Caco-2 (cell line): ENCODE measurements at regions not wholly inside any gene's neighbourhood (a gene's known extent, or its start where the extent isn't known, plus 50 kb on each side); places are given as distances from the start of the nearest gene placed in this dataset.

Source experiments
- BruUV-seq: library from RNA; stranded (reverse); fragments of 400-500 nt; replicated peaks from 2 replicates; lab custom pipeline; 2021; lab: Mats Ljungman, UMichigan
- CTCF ChIA-PET: fragments of 300-600 bp; sonication (Branson Sonifier 250); formaldehyde crosslinking; loops from one replicate; lab custom pipeline; 2022; ENCODE audit warnings: antibody characterized with exemption; lab: Charles Lee
- POLR2A ChIA-PET: fragments of 300-600 bp; sonication (Branson Sonifier 250); formaldehyde crosslinking; loops from one replicate; lab custom pipeline; 2022; ENCODE audit warnings: antibody characterized with exemption; lab: Charles Lee
- DNase-seq, 2 experiments: peaks; one replicate each; pipeline versions ENCODE4 v3.0.0 to v3.0.0-alpha.2; 2020 to 2022
- H3K27me3 ChIP-seq: replicated peaks from 2 replicates; pipeline ENCODE4 v1.6.0; 2011; ENCODE audit warnings: low read length; ENCODE audit not compliant: control insufficient read depth, insufficient read depth
- H3K36me3 ChIP-seq: 2 replicates; pipeline ENCODE4 v1.5.1; 2011; ENCODE audit warnings: low read length; ENCODE audit not compliant: control insufficient read depth, insufficient read depth
- H3K4me1 ChIP-seq: fragments of 250-450 bp; sonication (Bioruptor Pico); 2 replicates; pipeline ENCODE4 v1.5.1; 2020; ENCODE audit warnings: mild to moderate bottlenecking
- H3K4me3 ChIP-seq: 2 replicates; pipeline ENCODE4 v1.5.1; 2011; ENCODE audit warnings: low read depth, mild to moderate bottlenecking, control low read depth, low read length
- H3K9me3 ChIP-seq: fragments of 250-450 bp; sonication (Bioruptor Pico); 2 replicates; pipeline ENCODE4 v1.5.1; 2020; ENCODE audit warnings: mild to moderate bottlenecking, moderate library complexity
- H3K27ac Mint-ChIP-seq: one replicate; pipeline ENCODE4 v1.8.0; 2022; ENCODE audit warnings: mixed read lengths; ENCODE audit not compliant: unreplicated experiment
- H3K27me3 Mint-ChIP-seq: one replicate; pipeline ENCODE4 v1.8.0; 2022; ENCODE audit warnings: mixed read lengths; ENCODE audit not compliant: insufficient read depth, unreplicated experiment
- H3K36me3 Mint-ChIP-seq: one replicate; pipeline ENCODE4 v1.8.0; 2022; ENCODE audit warnings: mild to moderate bottlenecking, mixed read lengths; ENCODE audit not compliant: insufficient read depth, unreplicated experiment
- H3K4me1 Mint-ChIP-seq: one replicate; pipeline ENCODE4 v1.8.0; 2022; ENCODE audit warnings: low read depth, mixed read lengths; ENCODE audit not compliant: unreplicated experiment
- H3K4me3 Mint-ChIP-seq: one replicate; pipeline ENCODE4 v1.8.0; 2022; ENCODE audit warnings: mild to moderate bottlenecking, moderate library complexity, mixed read lengths; ENCODE audit not compliant: unreplicated experiment
- H3K9me3 Mint-ChIP-seq: one replicate; pipeline ENCODE4 v1.8.0; 2022; ENCODE audit warnings: mixed read lengths; ENCODE audit not compliant: unreplicated experiment
- intact Hi-C: fragments of 100-400 bp; cut with micrococcal nuclease; formaldehyde crosslinking; loops from one replicate; pipeline ENCODE4 v1.10.0; 2022; ENCODE audit not compliant: unreplicated experiment
- TF ChIP-seq, protein P1 (sequence below), 2 experiments: fragments of 200-600 bp in 1 of 2; IDR thresholded peaks; 1 replicate in 1 of 2; 2 replicates in 1 of 2; pipeline versions ENCODE4 v1.5.1 to v1.8.0; 2011 to 2022; ENCODE audit warnings: antibody characterized with exemption in 1 of 2, control low read depth in 1 of 2, inconsistent platforms in 1 of 2, low read depth in 1 of 2, low read length in 1 of 2, mild to moderate bottlenecking in 1 of 2, moderate library complexity in 1 of 2; ENCODE audit not compliant: insufficient read depth in 1 of 2, severe bottlenecking in 1 of 2, unreplicated experiment in 1 of 2

GRCh38 chr2:14910654-14911053, 278.1 kb downstream of the LRATD1 start:
- no peak overlapping the region for H3K4me3 Mint-ChIP-seq
- ChIA-PET POLR2A (no interaction called here), CTCF (no interaction called here)
- Histone ChIP-seq H3K36me3 (no peaks in the 10 kb centered on the region), H3K27me3 (no peaks in the 10 kb centered on the region), H3K4me3 (no peak overlapping the region), H3K4me1 (no peaks in the 10 kb centered on the region), H3K9me3 (no peaks in the 10 kb centered on the region)
- no peak overlapping the region for H3K27ac Mint-ChIP-seq
- TF ChIP-seq, protein P1, sequence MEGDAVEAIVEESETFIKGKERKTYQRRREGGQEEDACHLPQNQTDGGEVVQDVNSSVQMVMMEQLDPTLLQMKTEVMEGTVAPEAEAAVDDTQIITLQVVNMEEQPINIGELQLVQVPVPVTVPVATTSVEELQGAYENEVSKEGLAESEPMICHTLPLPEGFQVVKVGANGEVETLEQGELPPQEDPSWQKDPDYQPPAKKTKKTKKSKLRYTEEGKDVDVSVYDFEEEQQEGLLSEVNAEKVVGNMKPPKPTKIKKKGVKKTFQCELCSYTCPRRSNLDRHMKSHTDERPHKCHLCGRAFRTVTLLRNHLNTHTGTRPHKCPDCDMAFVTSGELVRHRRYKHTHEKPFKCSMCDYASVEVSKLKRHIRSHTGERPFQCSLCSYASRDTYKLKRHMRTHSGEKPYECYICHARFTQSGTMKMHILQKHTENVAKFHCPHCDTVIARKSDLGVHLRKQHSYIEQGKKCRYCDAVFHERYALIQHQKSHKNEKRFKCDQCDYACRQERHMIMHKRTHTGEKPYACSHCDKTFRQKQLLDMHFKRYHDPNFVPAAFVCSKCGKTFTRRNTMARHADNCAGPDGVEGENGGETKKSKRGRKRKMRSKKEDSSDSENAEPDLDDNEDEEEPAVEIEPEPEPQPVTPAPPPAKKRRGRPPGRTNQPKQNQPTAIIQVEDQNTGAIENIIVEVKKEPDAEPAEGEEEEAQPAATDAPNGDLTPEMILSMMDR (IDR thresholded peaks at IDR 0.05; ENCODE audit: insufficient read depth in 1 of 2, low read depth in 1 of 2, low read length in 1 of 2, severe bottlenecking in 1 of 2, unreplicated experiment in 1 of 2) = no peak
- H3K4me1 Mint-ChIP-seq = no peaks in the 10 kb centered on the region
- no peaks in the 10 kb centered on the region for H3K9me3 Mint-ChIP-seq
- no TSS peak for BruUV-seq
- peaks cover 3% of the 10 kb centered on the region for H3K27me3 Mint-ChIP-seq
- no peaks in the 10 kb centered on the region for H3K36me3 Mint-ChIP-seq
- no peak for DNase-seq
- intact Hi-C loops = no loop called here

DNA sequence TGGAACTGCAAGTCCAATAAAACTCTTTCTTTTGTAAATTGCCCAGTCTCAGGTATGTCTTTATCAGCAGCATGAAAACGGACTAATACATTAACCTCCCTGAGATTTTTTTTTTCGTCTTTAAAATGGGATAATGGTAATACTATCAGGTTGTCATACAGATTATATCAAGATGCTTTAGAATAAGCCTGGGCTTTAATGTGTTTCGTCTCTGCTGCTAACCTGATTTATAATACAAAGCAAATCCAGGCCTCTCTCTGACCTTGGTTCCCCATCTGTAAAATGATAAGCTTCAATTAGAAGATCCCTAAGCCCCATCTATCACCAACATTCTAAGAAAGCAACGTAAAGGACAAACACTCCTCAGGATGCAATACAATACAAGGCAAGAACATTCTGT, 283.5 kb downstream of the LRATD1 start:
- H3K27me3 ChIP-seq = no peaks in the 10 kb centered on the region
- no peaks in the 10 kb centered on the region for H3K36me3 ChIP-seq
- H3K9me3 ChIP-seq = no peaks in the 10 kb centered on the region
- ChIA-PET CTCF (no interaction called here), POLR2A (no interaction called here)
- H3K4me3 ChIP-seq = no peak overlapping the region
- Mint-ChIP-seq H3K9me3 (no peaks in the 10 kb centered on the region), H3K4me1 (no peaks in the 10 kb centered on the region), H3K27ac (no peak overlapping the region), H3K27me3 (peaks cover 3% of the 10 kb centered on the region), H3K4me3 (no peak overlapping the region), H3K36me3 (no peaks in the 10 kb centered on the region)
- TF ChIP-seq, protein P1 (IDR thresholded peaks at IDR 0.05; ENCODE audit: insufficient read depth in 1 of 2, low read depth in 1 of 2, low read length in 1 of 2, severe bottlenecking in 1 of 2, unreplicated experiment in 1 of 2) = no peak
- intact Hi-C loops = no loop called here
- no TSS peak for BruUV-seq
- no peaks in the 10 kb centered on the region for H3K4me1 ChIP-seq
- DNase-seq = no peak

DNA sequence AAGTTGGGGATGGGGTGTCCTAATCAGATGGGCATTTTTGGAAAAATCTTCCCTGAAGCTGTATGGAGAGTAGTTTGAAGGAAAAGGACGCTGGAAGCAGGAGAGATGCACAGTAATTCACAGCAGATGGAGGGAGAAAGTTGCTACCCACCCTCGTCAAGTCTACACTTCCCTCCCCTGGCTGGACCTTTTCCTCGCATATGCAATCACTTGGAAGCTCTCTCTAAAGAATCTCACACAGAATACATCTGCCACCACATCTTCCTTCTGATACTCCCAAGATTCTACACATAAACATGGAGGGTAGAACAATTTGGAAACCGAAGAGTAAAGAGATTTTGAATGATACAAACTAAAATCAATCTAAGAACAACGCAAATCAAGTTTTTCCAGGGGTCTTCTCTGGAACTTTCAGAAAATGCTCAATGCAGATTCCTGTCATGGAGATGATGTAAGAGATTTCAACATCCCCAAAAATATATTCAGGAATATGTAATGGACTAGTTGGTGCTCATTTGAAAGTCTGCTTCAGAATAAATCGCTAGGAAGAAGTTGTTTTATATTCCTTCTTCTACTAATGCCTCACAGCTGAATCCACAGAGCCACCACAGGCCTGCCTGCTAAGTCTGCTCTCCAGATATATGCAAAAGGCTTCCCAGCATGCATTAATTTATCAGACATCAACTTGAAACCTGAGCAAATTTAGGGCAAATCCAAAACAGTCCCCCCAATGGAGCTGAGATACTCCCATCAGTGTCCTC, 291.5 kb downstream of the LRATD1 start:
- H3K36me3 ChIP-seq = no peaks in the 10 kb centered on the region
- H3K4me3 ChIP-seq = no peak overlapping the region
- no peaks in the 10 kb centered on the region for H3K27me3 Mint-ChIP-seq
- TF ChIP-seq, protein P1 (IDR thresholded peaks at IDR 0.05; ENCODE audit: insufficient read depth in 1 of 2, low read depth in 1 of 2, low read length in 1 of 2, severe bottlenecking in 1 of 2, unreplicated experiment in 1 of 2) = no peak
- H3K9me3 Mint-ChIP-seq = no peaks in the 10 kb centered on the region
- no peak for DNase-seq
- H3K9me3 ChIP-seq = 0 out of 2 replicates have a peak, but pooled peaks cover 3% of the 10 kb centered on the region
- no peak overlapping the region for H3K4me3 Mint-ChIP-seq
- H3K4me1 ChIP-seq = 0 out of 2 replicates have a peak, but pooled peaks cover 6% of the 10 kb centered on the region
- no peaks in the 10 kb centered on the region for H3K4me1 Mint-ChIP-seq
- CTCF ChIA-PET = no interaction called here
- no peaks in the 10 kb centered on the region for H3K27me3 ChIP-seq
- H3K36me3 Mint-ChIP-seq = no peaks in the 10 kb centered on the region
- POLR2A ChIA-PET = no interaction called here
- no peak overlapping the region for H3K27ac Mint-ChIP-seq
- no TSS peak for BruUV-seq
- intact Hi-C loops = no loop called here
